Esophagus muscularis mucosa (tissue), 4 donors: ENCODE measurements at regions not wholly inside any gene's neighbourhood (a gene's known extent, or its start where the extent isn't known, plus 50 kb on each side); places are given as distances from the start of the nearest gene placed in this dataset.

Experiments
- CTCF ChIP-seq, 3 experiments: fragments of 200-600 bp in 2 of 3; fragments of 450-650 bp in 1 of 3; sonication (generic) in 2 of 3; IDR thresholded peaks; one replicate each; pipeline ENCODE4 v1.5.1; 2017 to 2019; ENCODE audit warnings: antibody characterized with exemption in 3 of 3, mild to moderate bottlenecking in 2 of 3, moderate library complexity in 1 of 3
- EP300 ChIP-seq: sonication (generic); formaldehyde crosslinking; IDR thresholded peaks from one replicate; pipeline ENCODE4 v1.6.1; 2017; ENCODE audit warnings: antibody characterized with exemption
- POLR2A ChIP-seq: fragments of 450-650 bp; IDR thresholded peaks from one replicate; pipeline ENCODE4 v1.6.1; 2017; ENCODE audit warnings: antibody characterized with exemption, moderate library complexity, mild to moderate bottlenecking, low read depth
- POLR2AphosphoS5 ChIP-seq, 2 donors: sonication (generic); formaldehyde crosslinking; IDR thresholded peaks; one replicate each; pipeline ENCODE4 v1.6.1; 2017; ENCODE audit warnings: antibody characterized with exemption in 2 of 2

- TF ChIP-seq CTCF (IDR thresholded peaks at IDR 0.05), result no peak
- TF ChIP-seq EP300, result no peak
- no peak for TF ChIP-seq POLR2A
- no peak for TF ChIP-seq POLR2AphosphoS5 (IDR thresholded peaks at IDR 0.05)
These were observed 700.4 kb upstream of the KCND2 start for GRCh38 chr7:119572541-119572940.
